22Rv1 (cell line): ENCODE measurements at regions not wholly inside any gene's neighbourhood (a gene's known extent, or its start where the extent isn't known, plus 50 kb on each side); places are given as distances from the start of the nearest gene placed in this dataset.

Experiments used
- ZFX ChIP-seq: fragments of 450-650 bp; IDR thresholded peaks from 2 replicates; pipeline ENCODE4 v1.6.1; 2017; ENCODE audit warnings: antibody characterized with exemption, borderline replicate concordance
- TF ChIP-seq, protein P1 (sequence below): fragments of 450-650 bp; IDR thresholded peaks from 2 replicates; pipeline ENCODE4 v1.5.1; 2017; ENCODE audit warnings: mild to moderate bottlenecking

DNA sequence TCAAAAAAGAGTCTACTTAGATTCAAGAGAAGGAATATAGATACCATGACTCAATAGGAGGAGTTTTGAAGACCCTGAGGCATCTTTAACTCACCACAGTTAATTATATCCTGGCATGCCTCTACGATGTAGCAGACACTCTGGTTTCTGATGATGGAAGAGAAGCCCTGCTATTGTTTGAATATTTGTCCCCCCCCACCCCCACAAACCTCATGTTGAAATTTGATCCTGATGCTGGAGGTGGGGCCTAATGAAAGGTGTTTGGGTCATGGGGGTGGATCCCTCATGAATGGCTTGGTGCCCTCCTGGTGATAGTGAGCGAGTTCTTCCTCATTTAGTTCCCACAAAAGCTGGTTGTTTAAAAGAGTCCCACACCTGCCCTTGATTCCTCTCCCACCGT lies 147.9 kb upstream of the TBCA start:
- TF ChIP-seq ZFX = no peak
- TF ChIP-seq, protein P1, sequence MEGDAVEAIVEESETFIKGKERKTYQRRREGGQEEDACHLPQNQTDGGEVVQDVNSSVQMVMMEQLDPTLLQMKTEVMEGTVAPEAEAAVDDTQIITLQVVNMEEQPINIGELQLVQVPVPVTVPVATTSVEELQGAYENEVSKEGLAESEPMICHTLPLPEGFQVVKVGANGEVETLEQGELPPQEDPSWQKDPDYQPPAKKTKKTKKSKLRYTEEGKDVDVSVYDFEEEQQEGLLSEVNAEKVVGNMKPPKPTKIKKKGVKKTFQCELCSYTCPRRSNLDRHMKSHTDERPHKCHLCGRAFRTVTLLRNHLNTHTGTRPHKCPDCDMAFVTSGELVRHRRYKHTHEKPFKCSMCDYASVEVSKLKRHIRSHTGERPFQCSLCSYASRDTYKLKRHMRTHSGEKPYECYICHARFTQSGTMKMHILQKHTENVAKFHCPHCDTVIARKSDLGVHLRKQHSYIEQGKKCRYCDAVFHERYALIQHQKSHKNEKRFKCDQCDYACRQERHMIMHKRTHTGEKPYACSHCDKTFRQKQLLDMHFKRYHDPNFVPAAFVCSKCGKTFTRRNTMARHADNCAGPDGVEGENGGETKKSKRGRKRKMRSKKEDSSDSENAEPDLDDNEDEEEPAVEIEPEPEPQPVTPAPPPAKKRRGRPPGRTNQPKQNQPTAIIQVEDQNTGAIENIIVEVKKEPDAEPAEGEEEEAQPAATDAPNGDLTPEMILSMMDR = no peak
